GM12878 (cell line): ENCODE measurements at regions not wholly inside any gene's neighbourhood (a gene's known extent, or its start where the extent isn't known, plus 50 kb on each side); places are given as distances from the start of the nearest gene placed in this dataset.

Experiments used
- CHD4 ChIP-seq: fragments of 200-600 bp; sonication (generic); IDR thresholded peaks from 2 replicates; pipeline ENCODE4 v1.6.1; 2016; ENCODE audit warnings: mild to moderate bottlenecking
- TAF1 ChIP-seq: IDR thresholded peaks from 2 replicates; pipeline ENCODE4 v1.6.1; 2011; ENCODE audit warnings: mild to moderate bottlenecking, low read depth, low read length, borderline replicate concordance
- TCF3 ChIP-seq: IDR thresholded peaks from 2 replicates; pipeline ENCODE4 v1.6.1; 2012; ENCODE audit warnings: low read depth, mild to moderate bottlenecking, low read length, borderline replicate concordance; ENCODE audit not compliant: insufficient read depth
- ZNF384 ChIP-seq: IDR thresholded peaks from 2 replicates; pipeline ENCODE4 v1.6.1; 2012; ENCODE audit warnings: low read depth, mild to moderate bottlenecking, low read length, improper control_type of control experiment, borderline replicate concordance
- TF ChIP-seq, protein P1 (sequence below): fragments of 450-650 bp; IDR thresholded peaks from 2 replicates; pipeline ENCODE4 v1.6.1; 2016; ENCODE audit warnings: mild to moderate bottlenecking, moderate library complexity, borderline replicate concordance
- TF ChIP-seq, protein P2 (sequence below): IDR thresholded peaks from 2 replicates; pipeline ENCODE4 v1.6.1; 2012; ENCODE audit warnings: mild to moderate bottlenecking, low read depth, low read length
- TF ChIP-seq, protein P3 (sequence below): fragments of 450-650 bp; IDR thresholded peaks from 2 replicates; pipeline ENCODE4 v1.6.1; 2018; ENCODE audit warnings: borderline replicate concordance, mild to moderate bottlenecking; ENCODE audit not compliant: partially characterized antibody
- TF ChIP-seq, protein P4 (sequence below): fragments of 450-650 bp; IDR thresholded peaks from 2 replicates; pipeline ENCODE4 v1.6.1; 2016; ENCODE audit warnings: mild to moderate bottlenecking
- TF ChIP-seq, protein P5 (sequence below): fragments of 450-650 bp; IDR thresholded peaks from 2 replicates; pipeline ENCODE4 v1.6.1; 2014; ENCODE audit warnings: mild to moderate bottlenecking

DNA sequence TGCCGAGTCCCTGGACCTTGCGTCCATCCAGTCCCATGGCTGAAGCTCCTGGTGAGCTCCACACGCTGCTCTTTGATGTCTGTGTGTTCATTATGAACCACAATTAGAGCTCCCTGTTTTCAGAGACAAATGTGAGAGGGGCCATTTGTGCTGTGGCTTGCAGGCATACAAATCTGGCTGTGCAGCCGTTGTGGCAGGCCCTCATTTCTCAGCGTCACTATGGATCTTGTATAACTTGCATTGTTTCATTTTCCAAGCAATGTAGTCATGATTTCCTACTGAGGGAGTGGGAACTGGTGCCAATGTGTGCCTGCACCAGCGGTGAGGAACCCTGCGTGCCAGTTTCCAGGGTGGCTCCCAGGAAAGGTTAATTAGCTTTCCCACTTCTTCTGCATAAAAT is 542.6 kb downstream of the TMEM114 start (continued):
- TF ChIP-seq, protein P1, sequence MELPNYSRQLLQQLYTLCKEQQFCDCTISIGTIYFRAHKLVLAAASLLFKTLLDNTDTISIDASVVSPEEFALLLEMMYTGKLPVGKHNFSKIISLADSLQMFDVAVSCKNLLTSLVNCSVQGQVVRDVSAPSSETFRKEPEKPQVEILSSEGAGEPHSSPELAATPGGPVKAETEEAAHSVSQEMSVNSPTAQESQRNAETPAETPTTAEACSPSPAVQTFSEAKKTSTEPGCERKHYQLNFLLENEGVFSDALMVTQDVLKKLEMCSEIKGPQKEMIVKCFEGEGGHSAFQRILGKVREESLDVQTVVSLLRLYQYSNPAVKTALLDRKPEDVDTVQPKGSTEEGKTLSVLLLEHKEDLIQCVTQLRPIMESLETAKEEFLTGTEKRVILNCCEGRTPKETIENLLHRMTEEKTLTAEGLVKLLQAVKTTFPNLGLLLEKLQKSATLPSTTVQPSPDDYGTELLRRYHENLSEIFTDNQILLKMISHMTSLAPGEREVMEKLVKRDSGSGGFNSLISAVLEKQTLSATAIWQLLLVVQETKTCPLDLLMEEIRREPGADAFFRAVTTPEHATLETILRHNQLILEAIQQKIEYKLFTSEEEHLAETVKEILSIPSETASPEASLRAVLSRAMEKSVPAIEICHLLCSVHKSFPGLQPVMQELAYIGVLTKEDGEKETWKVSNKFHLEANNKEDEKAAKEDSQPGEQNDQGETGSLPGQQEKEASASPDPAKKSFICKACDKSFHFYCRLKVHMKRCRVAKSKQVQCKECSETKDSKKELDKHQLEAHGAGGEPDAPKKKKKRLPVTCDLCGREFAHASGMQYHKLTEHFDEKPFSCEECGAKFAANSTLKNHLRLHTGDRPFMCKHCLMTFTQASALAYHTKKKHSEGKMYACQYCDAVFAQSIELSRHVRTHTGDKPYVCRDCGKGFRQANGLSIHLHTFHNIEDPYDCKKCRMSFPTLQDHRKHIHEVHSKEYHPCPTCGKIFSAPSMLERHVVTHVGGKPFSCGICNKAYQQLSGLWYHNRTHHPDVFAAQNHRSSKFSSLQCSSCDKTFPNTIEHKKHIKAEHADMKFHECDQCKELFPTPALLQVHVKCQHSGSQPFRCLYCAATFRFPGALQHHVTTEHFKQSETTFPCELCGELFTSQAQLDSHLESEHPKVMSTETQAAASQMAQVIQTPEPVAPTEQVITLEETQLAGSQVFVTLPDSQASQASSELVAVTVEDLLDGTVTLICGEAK = no peak
- TF ChIP-seq, protein P2, sequence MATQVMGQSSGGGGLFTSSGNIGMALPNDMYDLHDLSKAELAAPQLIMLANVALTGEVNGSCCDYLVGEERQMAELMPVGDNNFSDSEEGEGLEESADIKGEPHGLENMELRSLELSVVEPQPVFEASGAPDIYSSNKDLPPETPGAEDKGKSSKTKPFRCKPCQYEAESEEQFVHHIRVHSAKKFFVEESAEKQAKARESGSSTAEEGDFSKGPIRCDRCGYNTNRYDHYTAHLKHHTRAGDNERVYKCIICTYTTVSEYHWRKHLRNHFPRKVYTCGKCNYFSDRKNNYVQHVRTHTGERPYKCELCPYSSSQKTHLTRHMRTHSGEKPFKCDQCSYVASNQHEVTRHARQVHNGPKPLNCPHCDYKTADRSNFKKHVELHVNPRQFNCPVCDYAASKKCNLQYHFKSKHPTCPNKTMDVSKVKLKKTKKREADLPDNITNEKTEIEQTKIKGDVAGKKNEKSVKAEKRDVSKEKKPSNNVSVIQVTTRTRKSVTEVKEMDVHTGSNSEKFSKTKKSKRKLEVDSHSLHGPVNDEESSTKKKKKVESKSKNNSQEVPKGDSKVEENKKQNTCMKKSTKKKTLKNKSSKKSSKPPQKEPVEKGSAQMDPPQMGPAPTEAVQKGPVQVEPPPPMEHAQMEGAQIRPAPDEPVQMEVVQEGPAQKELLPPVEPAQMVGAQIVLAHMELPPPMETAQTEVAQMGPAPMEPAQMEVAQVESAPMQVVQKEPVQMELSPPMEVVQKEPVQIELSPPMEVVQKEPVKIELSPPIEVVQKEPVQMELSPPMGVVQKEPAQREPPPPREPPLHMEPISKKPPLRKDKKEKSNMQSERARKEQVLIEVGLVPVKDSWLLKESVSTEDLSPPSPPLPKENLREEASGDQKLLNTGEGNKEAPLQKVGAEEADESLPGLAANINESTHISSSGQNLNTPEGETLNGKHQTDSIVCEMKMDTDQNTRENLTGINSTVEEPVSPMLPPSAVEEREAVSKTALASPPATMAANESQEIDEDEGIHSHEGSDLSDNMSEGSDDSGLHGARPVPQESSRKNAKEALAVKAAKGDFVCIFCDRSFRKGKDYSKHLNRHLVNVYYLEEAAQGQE = no peak
- TF ChIP-seq, protein P3, sequence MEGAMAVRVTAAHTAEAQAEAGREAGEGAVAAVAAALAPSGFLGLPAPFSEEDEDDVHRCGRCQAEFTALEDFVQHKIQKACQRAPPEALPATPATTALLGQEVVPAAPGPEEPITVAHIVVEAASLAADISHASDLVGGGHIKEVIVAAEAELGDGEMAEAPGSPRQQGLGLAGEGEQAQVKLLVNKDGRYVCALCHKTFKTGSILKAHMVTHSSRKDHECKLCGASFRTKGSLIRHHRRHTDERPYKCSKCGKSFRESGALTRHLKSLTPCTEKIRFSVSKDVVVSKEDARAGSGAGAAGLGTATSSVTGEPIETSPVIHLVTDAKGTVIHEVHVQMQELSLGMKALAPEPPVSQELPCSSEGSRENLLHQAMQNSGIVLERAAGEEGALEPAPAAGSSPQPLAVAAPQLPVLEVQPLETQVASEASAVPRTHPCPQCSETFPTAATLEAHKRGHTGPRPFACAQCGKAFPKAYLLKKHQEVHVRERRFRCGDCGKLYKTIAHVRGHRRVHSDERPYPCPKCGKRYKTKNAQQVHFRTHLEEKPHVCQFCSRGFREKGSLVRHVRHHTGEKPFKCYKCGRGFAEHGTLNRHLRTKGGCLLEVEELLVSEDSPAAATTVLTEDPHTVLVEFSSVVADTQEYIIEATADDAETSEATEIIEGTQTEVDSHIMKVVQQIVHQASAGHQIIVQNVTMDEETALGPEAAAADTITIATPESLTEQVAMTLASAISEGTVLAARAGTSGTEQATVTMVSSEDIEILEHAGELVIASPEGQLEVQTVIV = no peak
- TF ChIP-seq TCF3 = no peak
- TF ChIP-seq CHD4 = no peak
- no peak for TF ChIP-seq TAF1
- no peak for TF ChIP-seq ZNF384
- TF ChIP-seq, protein P4, sequence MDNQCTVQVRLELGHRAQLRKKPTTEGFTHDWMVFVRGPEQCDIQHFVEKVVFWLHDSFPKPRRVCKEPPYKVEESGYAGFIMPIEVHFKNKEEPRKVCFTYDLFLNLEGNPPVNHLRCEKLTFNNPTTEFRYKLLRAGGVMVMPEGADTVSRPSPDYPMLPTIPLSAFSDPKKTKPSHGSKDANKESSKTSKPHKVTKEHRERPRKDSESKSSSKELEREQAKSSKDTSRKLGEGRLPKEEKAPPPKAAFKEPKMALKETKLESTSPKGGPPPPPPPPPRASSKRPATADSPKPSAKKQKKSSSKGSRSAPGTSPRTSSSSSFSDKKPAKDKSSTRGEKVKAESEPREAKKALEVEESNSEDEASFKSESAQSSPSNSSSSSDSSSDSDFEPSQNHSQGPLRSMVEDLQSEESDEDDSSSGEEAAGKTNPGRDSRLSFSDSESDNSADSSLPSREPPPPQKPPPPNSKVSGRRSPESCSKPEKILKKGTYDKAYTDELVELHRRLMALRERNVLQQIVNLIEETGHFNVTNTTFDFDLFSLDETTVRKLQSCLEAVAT = no peak
- TF ChIP-seq, protein P5, sequence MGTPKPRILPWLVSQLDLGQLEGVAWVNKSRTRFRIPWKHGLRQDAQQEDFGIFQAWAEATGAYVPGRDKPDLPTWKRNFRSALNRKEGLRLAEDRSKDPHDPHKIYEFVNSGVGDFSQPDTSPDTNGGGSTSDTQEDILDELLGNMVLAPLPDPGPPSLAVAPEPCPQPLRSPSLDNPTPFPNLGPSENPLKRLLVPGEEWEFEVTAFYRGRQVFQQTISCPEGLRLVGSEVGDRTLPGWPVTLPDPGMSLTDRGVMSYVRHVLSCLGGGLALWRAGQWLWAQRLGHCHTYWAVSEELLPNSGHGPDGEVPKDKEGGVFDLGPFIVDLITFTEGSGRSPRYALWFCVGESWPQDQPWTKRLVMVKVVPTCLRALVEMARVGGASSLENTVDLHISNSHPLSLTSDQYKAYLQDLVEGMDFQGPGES = no peak
